ENCODE measurements at regions not wholly inside any gene's neighbourhood (a gene's known extent, or its start where the extent isn't known, plus 50 kb on each side); places are given as distances from the start of the nearest gene placed in this dataset.
"Not testable (repeated sequence)": the region's sequence is repeated elsewhere in the genome, so short reads cannot be mapped to it uniquely, and the experiment has no call there.

- no peak overlapping the region for H3K4me2 ChIP-seq (ENCODE audit: low read length)
- no peak overlapping the region for H3K9ac ChIP-seq (ENCODE audit: low read length)
- H3K9me2 ChIP-seq (ENCODE audit: low read depth, low read length), result no peaks in the 10 kb centered on the region
- no peaks in the 10 kb centered on the region for H3K4me1 ChIP-seq (ENCODE audit: insufficient read depth, low read length, severe bottlenecking)
- no peaks in the 10 kb centered on the region for H3F3A ChIP-seq (ENCODE audit: insufficient read depth, low read length)
- H2AFZ ChIP-seq (ENCODE audit: low read length), result no peak overlapping the region
- no peak overlapping the region for H3K4me3 ChIP-seq (ENCODE audit: low read depth, low read length, poor library complexity, severe bottlenecking)
- H3K27ac ChIP-seq (ENCODE audit: low read depth, low read length, poor library complexity, severe bottlenecking), result no peak overlapping the region
- no peaks in the 10 kb centered on the region for H3K36me3 ChIP-seq (ENCODE audit: insufficient read depth, low read length)
- H3K9me3 ChIP-seq (ENCODE audit: low read length), result no peaks in the 10 kb centered on the region
- H4K20me1 ChIP-seq (ENCODE audit: insufficient read depth, low read length), result no peaks in the 10 kb centered on the region
- TF ChIP-seq EZH2 (IDR thresholded peaks at IDR 0.05; ENCODE audit: borderline replicate concordance, low read length), result no peak
- no peak for TF ChIP-seq CTCF (IDR thresholded peaks at IDR 0.05; ENCODE audit: low read length)
- H3K27me3 ChIP-seq (ENCODE audit: insufficient read depth, low read length), result 0 out of 2 replicates have a peak, but pooled peaks cover 3% of the 10 kb centered on the region
- H3K79me2 ChIP-seq (ENCODE audit: insufficient read depth, low read length), result no peaks in the 10 kb centered on the region
Observed at GRCh38 chr3:157912514-157913451, 193.4 kb downstream of the SHOX2 start.

GRCh38 chr3:157906627-157907026 lies 199.6 kb downstream of the SHOX2 start:
- Histone ChIP-seq H3K4me2 (ENCODE audit: low read length) (no peak overlapping the region), H3K9ac (ENCODE audit: low read length) (no peak overlapping the region), H3K36me3 (ENCODE audit: insufficient read depth, low read length) (no peaks in the 10 kb centered on the region), H2AFZ (ENCODE audit: low read length) (no peak overlapping the region), H3F3A (ENCODE audit: insufficient read depth, low read length) (no peaks in the 10 kb centered on the region), H3K79me2 (ENCODE audit: insufficient read depth, low read length) (no peaks in the 10 kb centered on the region), H3K27ac (ENCODE audit: low read depth, low read length, poor library complexity, severe bottlenecking) (no peak overlapping the region), H3K4me1 (ENCODE audit: insufficient read depth, low read length, severe bottlenecking) (no peaks in the 10 kb centered on the region), H3K9me2 (ENCODE audit: low read depth, low read length) (no peaks in the 10 kb centered on the region), H3K4me3 (ENCODE audit: low read depth, low read length, poor library complexity, severe bottlenecking) (no peak overlapping the region), H4K20me1 (ENCODE audit: insufficient read depth, low read length) (no peaks in the 10 kb centered on the region), H3K9me3 (ENCODE audit: low read length) (no peaks in the 10 kb centered on the region), H3K27me3 (ENCODE audit: insufficient read depth, low read length) (no peaks in the 10 kb centered on the region)
- no peak for TF ChIP-seq CTCF (IDR thresholded peaks at IDR 0.05; ENCODE audit: low read length)
- no peak for TF ChIP-seq EZH2 (IDR thresholded peaks at IDR 0.05; ENCODE audit: borderline replicate concordance, low read length)

GRCh38 chr3:157905885-157906284 lies 200.3 kb downstream of the SHOX2 start:
- Histone ChIP-seq H4K20me1 (ENCODE audit: insufficient read depth, low read length) (no peaks in the 10 kb centered on the region), H3K4me3 (ENCODE audit: low read depth, low read length, poor library complexity, severe bottlenecking) (no peak overlapping the region), H3K9me2 (ENCODE audit: low read depth, low read length) (no peaks in the 10 kb centered on the region), H3K9me3 (ENCODE audit: low read length) (no peaks in the 10 kb centered on the region), H3K27ac (ENCODE audit: low read depth, low read length, poor library complexity, severe bottlenecking) (no peak overlapping the region), H3K9ac (ENCODE audit: low read length) (no peak overlapping the region), H3K4me2 (ENCODE audit: low read length) (no peak overlapping the region), H3K36me3 (ENCODE audit: insufficient read depth, low read length) (no peaks in the 10 kb centered on the region), H3K27me3 (ENCODE audit: insufficient read depth, low read length) (no peaks in the 10 kb centered on the region), H3F3A (ENCODE audit: insufficient read depth, low read length) (no peaks in the 10 kb centered on the region), H2AFZ (ENCODE audit: low read length) (no peak overlapping the region), H3K4me1 (ENCODE audit: insufficient read depth, low read length, severe bottlenecking) (no peaks in the 10 kb centered on the region), H3K79me2 (ENCODE audit: insufficient read depth, low read length) (no peaks in the 10 kb centered on the region)
- TF ChIP-seq CTCF (IDR thresholded peaks at IDR 0.05; ENCODE audit: low read length) (no peak), EZH2 (IDR thresholded peaks at IDR 0.05; ENCODE audit: borderline replicate concordance, low read length) (no peak)

- H4K20me1 ChIP-seq (ENCODE audit: insufficient read depth, low read length); H3K9me2 ChIP-seq (ENCODE audit: low read depth, low read length); H3F3A ChIP-seq (ENCODE audit: insufficient read depth, low read length); H3K4me2 ChIP-seq (ENCODE audit: low read length); H3K27ac ChIP-seq (ENCODE audit: low read depth, low read length, poor library complexity, severe bottlenecking); H2AFZ ChIP-seq (ENCODE audit: low read length); H3K4me3 ChIP-seq (ENCODE audit: low read depth, low read length, poor library complexity, severe bottlenecking); H3K27me3 ChIP-seq (ENCODE audit: insufficient read depth, low read length); H3K4me1 ChIP-seq (ENCODE audit: insufficient read depth, low read length, severe bottlenecking); H3K9me3 ChIP-seq (ENCODE audit: low read length); H3K36me3 ChIP-seq (ENCODE audit: insufficient read depth, low read length); H3K9ac ChIP-seq (ENCODE audit: low read length); H3K79me2 ChIP-seq (ENCODE audit: insufficient read depth, low read length): not testable (repeated sequence)
Observed at GRCh38 chr3:157902680-157903079, 203.5 kb downstream of the SHOX2 start.
